ENCODE measurements at regions not wholly inside any gene's neighbourhood (a gene's known extent, or its start where the extent isn't known, plus 50 kb on each side); places are given as distances from the start of the nearest gene placed in this dataset.

GRCh38 chr19:31138077-31138476, 211.2 kb downstream of the TSHZ3 start:
- WGBS, 2 donors: 92 to 94% methylated on average over 1 of the region's 1 CpG

GRCh38 chr19:31135841-31136240, 213.4 kb downstream of the TSHZ3 start:
- FAIRE-seq (no peak), DNase-seq (no peak), ATAC-seq (no peak)
- Histone ChIP-seq H3K27me3 (no peaks in the 10 kb centered on the region), H3K36me3 (no peaks in the 10 kb centered on the region), H3K9me3 (no peaks in the 10 kb centered on the region), H3K4me3 (no peak overlapping the region), H3K27ac (no peak overlapping the region), H3K4me1 (no peaks in the 10 kb centered on the region)
- TF ChIP-seq CTCF (IDR thresholded peaks at IDR 0.05): no peak
- intact Hi-C loops (cut with DNase I): no loop called here
- 60 to 78% methylated on average over 2 of the region's 2 CpGs for WGBS, 2 donors

More at GRCh38 chr19:31138077-31138476, 211.2 kb downstream of the TSHZ3 start:
- Histone ChIP-seq H3K9me3 (no peaks in the 10 kb centered on the region), H3K27ac (no peak overlapping the region), H3K4me1 (no peaks in the 10 kb centered on the region), H3K36me3 (no peaks in the 10 kb centered on the region), H3K27me3 (no peaks in the 10 kb centered on the region), H3K4me3 (no peak overlapping the region)
- DNase-seq (no peak), ATAC-seq (no peak), FAIRE-seq (no peak)
- intact Hi-C loops (cut with DNase I): no loop called here
- no peak for TF ChIP-seq CTCF (IDR thresholded peaks at IDR 0.05)

- 60 to 69% methylated on average over 2 of the region's 2 CpGs for WGBS, 2 donors
- DNase-seq (no peak), FAIRE-seq (no peak), ATAC-seq (no peak)
- H3K27ac ChIP-seq: no peak overlapping the region
- no peak for TF ChIP-seq CTCF (IDR thresholded peaks at IDR 0.05)
- no peaks in the 10 kb centered on the region for H3K27me3 ChIP-seq
- no peaks in the 10 kb centered on the region for H3K9me3 ChIP-seq
- H3K36me3 ChIP-seq: no peaks in the 10 kb centered on the region
- H3K4me3 ChIP-seq: no peak overlapping the region
- no peaks in the 10 kb centered on the region for H3K4me1 ChIP-seq
- intact Hi-C loops (cut with DNase I): no loop called here
Measured at GRCh38 chr19:31132753-31133110, 216.5 kb downstream of the TSHZ3 start.

- Histone ChIP-seq H3K4me1 (no peaks in the 10 kb centered on the region), H3K9me3 (no peaks in the 10 kb centered on the region), H3K4me3 (no peak overlapping the region), H3K27ac (no peak overlapping the region), H3K27me3 (no peaks in the 10 kb centered on the region), H3K36me3 (no peaks in the 10 kb centered on the region)
- no peak for TF ChIP-seq CTCF (IDR thresholded peaks at IDR 0.05)
- ATAC-seq (no peak), DNase-seq (no peak), FAIRE-seq (no peak)
- intact Hi-C loops (cut with DNase I): no loop called here
- 79 to 86% methylated on average over 9 of the region's 9 CpGs for WGBS, 2 donors
Measured at GRCh38 chr19:31128291-31128690, 220.9 kb downstream of the TSHZ3 start.

- no peak for DNase-seq
- FAIRE-seq: no peak
- ATAC-seq: peak in 1 of 4 donors; percentile 22
- Histone ChIP-seq H3K27me3 (no peaks in the 10 kb centered on the region), H3K4me1 (no peaks in the 10 kb centered on the region), H3K36me3 (no peaks in the 10 kb centered on the region), H3K9me3 (no peaks in the 10 kb centered on the region), H3K27ac (no peak overlapping the region), H3K4me3 (no peak overlapping the region)
- 56 to 59% methylated on average over 14 of the region's 14 CpGs for WGBS, 2 donors
- intact Hi-C loops (cut with DNase I): no loop called here
- TF ChIP-seq CTCF (IDR thresholded peaks at IDR 0.05): no peak
Measured at GRCh38 chr19:31127134-31127967, 221.9 kb downstream of the TSHZ3 start.
